ENCODE measurements at regions not wholly inside any gene's neighbourhood (a gene's known extent, or its start where the extent isn't known, plus 50 kb on each side); places are given as distances from the start of the nearest gene placed in this dataset.

DNA sequence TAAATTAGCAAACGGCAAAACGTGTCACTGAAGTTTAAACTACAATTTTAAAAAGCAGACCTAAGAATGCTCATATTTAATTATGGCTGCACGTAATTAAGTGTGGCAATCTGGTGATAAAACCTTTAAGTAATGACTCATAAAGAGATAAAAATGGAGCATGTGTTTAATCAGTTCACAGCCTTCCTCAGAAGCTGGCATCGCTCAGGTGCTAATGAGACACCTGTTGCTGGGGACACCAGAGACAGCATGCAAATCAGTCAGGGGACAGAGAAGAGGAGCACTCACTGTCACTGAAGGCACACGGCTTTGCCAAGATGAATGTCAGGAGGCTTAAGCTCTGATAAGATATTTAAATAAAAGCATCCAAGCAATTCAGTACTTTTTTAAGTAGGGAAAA, 840.3 kb downstream of the GALC start:
- DNase-seq, result no peak

DNA sequence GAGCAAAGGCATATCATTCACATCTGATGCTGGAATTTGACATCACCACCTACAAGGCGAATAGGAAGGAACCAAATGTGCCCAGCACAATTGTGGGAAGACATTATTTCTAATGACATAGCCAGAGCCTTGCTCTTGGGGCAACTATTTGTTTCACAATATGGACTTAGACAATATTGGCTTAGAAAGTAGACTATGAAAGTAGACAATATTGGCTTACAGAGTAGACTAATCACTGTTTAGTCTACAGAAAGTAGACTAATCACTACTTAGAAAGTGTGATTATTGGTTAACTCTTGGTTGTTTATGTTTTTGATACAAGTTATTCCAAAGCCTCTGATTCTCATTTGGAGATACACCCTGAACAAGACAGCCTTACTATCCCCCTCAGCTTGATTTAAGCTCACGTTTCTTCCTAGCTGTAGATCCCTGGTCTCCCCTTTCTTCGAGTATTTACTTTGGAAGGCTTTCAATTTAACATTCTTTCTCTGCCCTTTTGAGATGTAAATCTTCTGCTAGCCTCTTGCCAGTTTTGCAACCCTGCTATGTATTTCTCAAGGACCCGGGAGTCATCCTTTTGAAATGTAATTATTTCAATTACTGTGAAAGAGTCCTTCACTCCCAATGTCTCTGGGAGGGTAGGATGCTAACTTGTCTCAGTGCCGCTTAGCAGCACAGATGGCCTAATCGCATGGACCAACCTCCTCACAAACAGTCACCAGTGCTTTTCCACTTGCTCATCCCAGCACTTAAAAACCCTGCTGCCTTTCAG, 843.2 kb downstream of the GALC start:
- no peak for DNase-seq

DNA sequence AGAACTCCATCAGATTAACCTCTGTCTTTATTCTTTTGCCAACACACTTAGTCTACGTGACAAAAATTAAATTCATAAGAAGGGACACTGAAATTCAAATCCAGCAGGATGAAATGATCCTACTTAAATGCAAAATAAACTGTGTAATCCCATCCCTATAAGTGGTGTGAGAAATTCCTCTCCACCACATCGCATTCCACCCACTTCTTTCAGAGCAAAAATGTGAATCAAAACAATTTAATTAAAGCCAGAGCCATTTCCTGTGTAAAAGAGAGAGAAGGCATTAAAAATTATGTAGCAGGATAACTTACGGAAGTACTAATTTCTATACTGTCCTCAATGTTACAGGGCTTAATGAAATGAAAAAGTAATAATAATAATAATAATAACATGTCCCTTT, 844.3 kb downstream of the GALC start:
- DNase-seq, result peak; percentile 35

DNA sequence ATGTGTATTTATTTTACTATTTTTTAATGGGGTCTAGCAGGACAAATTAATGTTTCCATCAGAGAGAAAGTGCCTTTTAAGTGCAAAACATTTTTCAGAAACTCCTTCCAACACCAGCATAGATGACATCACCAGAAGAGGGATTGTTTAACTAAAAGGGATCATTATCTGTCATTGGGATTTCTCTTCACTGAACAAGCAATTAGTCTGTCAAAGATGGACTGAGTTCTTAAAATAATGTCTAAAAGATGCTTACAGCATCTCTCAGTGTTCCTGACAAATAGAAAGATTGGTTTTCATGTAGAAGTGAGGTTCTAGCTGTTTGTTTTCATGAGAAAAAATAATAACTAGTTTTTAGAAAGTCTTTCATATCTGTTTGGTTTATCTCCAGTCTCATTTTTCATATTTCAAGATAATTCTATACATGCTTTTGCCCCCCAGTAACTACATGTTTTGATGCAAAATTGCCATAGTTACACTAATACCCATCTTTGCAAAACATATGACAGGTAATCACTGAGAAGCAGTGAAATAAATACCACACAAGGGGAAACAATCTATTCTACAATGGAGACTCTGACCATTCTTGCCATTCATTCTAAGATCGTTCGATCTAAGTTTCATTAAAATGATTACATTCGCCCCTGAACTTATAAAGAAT, 850.3 kb downstream of the GALC start:
- no peak for DNase-seq

GRCh38 chr14:87141801-87142200, 851.2 kb downstream of the GALC start:
- DNase-seq, result no peak

- no peak for DNase-seq
Measured at GRCh38 chr14:87139299-87139698, 853.7 kb downstream of the GALC start.

- DNase-seq, result peak; percentile 22
Measured at GRCh38 chr14:87133073-87133801, 859.7 kb downstream of the GALC start.

GRCh38 chr14:87131879-87132278, 861.1 kb downstream of the GALC start:
- DNase-seq, result peak; percentile 26

GRCh38 chr14:87122166-87122565, 870.8 kb downstream of the GALC start:
- DNase-seq, result no peak

GRCh38 chr14:87121716-87122115, 871.3 kb downstream of the GALC start:
- no peak for DNase-seq

DNA sequence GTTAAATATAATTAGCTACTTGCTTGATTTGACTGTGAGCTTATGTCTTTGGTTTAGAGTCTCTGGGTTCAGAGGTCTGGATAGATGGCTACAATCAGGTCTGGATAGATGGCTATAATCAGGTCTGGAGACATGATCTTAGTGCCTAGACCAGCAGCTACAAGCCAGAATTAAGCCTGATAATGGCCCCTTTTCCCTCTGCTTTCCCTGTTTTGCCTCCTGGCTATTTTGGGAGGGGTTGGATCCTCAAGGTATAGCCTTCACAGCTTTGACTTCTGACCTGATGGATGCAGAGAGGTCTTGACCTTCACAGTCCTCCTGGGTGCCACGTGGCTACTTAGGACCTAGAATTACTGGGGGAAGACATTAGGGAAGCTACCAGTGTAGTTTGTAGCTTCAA, 877.7 kb downstream of the GALC start:
- DNase-seq, result no peak

DNA sequence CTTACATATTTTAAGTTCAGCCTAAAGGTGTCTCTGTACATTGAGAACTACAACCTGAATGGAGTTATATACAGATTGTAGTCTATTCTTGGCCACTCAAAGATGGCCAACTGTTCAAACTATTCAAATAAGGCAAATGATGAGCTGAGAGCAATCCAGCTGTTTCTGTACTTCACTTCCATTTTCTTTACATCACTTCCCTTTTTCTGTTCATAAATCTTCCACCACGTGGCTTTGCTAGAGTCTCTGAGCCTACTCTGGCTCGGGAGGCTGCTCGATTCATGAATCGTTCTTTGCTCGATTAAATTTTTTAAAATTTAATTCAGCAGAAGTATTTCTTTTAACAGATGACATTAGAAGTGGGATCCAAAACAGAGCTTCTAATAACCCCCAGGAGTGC, 879.7 kb downstream of the GALC start:
- DNase-seq, result no peak

DNA sequence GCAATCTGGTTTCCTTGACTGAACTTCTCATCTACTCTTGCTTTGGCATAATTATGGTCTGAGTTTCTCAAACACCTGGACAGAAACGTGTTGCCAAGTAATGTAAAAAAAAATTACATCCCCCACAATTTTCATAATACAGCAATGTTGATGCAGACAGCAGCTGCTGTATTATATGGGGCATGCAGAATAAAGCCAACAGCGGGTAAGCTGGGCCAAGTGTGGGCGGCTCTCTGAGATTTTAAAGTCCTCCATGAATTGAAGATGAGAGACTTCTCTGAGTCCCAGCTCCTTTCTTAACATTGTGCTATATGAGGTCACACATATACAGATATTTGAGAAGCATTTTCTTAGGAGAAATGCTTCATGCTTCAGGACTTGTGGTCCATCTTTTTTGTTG, 881.2 kb downstream of the GALC start:
- no peak for DNase-seq

GRCh38 chr14:87111126-87111525, 881.9 kb downstream of the GALC start:
- no peak for DNase-seq

DNA sequence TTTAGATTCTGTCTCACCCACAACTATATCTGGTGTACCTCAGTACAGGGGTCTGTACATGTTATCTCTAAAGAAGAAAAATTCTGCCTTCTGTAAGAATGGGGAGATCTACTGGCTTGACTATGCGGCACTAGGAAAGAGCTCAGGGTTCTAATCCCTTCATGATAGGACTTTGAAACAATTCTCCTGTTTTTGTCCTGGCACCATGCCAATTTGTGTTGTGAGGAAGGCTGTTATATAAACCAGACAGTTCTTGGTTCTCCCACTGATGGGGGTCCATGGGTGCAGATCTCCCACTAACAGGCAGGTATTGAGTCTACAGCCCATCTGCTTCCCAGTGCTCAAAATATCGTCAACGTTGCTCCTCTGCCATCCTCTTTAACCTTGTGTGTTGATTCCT, 883.7 kb downstream of the GALC start:
- no peak for DNase-seq

DNA sequence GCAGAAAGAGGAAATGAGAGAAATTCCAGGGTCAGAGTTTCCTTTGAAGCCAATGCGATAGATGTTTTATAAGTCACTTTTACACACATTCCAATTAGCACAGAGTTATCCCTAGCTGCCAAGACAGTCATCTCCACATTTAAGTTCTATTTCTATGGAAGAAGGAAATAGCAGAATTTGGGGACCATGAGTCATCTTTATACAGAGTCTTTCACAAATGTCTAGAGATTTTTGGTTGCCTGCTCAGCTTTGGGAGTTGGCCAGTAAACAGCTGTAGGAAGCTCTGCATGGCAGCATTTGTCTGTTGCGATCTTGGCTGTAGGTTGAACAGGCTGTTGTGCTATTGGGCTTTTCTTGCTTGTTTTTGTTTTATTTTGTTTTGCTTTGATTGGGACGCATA, 884.3 kb downstream of the GALC start:
- no peak for DNase-seq

- no peak for DNase-seq
Measured at GRCh38 chr14:87102811-87103378, 890.1 kb downstream of the GALC start.

GRCh38 chr14:87097015-87097414, 896.0 kb downstream of the GALC start:
- DNase-seq, result no peak

- DNase-seq, result no peak
Measured at GRCh38 chr14:87094913-87095312, 898.1 kb downstream of the GALC start.

GRCh38 chr14:87088588-87088987, 904.4 kb downstream of the GALC start:
- no peak for DNase-seq

DNA sequence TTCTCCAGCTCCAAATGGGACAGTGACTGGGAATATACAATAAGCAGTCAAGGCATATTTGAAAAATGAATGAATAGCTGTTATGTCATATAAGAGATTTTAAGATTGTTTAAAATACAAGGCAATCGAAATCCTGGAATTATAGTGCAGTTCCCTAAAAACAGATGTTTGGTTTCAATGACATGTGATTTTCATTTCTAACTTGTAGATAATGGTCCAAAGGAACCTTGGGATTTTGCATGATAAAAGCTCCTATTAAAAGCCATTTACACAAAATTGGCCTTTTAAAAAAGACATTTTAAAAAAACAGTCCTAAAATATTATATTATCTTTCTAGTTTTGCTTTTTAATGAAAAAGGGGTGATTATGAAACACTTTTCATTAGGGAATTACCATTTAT, 905.1 kb downstream of the GALC start:
- DNase-seq, result no peak

GRCh38 chr14:87084908-87085307, 908.1 kb downstream of the GALC start:
- DNase-seq, result no peak

- DNase-seq, result no peak
Measured at GRCh38 chr14:87082917-87083316, 910.1 kb downstream of the GALC start.

DNA sequence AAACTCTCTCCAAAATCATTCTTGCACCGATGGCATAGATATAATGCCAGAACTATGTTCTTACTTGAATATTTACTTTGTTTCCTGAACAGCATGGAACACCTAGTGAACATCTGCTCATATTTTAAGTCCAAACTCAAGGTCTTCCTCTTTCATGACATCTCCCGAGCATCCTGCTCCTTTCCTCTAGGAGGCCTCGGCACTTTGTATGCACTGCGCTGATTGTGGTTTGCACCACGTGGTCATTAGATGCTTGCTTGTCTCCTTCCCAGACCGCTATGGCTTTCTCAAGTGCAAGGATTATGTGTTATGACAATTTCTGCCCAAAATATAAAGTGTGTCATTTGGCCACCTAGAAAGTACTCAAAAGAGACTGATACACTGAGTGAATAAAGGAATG, 912.0 kb downstream of the GALC start:
- DNase-seq, result no peak

Measured in eye (tissue), 1 donor.